CD14-positive monocyte (primary cell): ENCODE measurements at regions not wholly inside any gene's neighbourhood (a gene's known extent, or its start where the extent isn't known, plus 50 kb on each side); places are given as distances from the start of the nearest gene placed in this dataset.

Source experiments
- DNase-seq, 3 donors: peaks; one replicate each; pipeline ENCODE4 v3.0.0-alpha.2; 2011 to 2022
- H2AFZ ChIP-seq: 2 replicates; pipeline ENCODE4 v1.6.0; 2012; ENCODE audit warnings: mild to moderate bottlenecking, low read depth, low read length, inconsistent platforms; ENCODE audit not compliant: insufficient read depth, poor library complexity, severe bottlenecking
- H3K27ac ChIP-seq, 2 donors: 1 replicate in 1 of 2; 2 replicates in 1 of 2; pipeline ENCODE4 v1.5.1; 2012 to 2013; ENCODE audit warnings: low read length in 2 of 2, control low read depth in 1 of 2, inconsistent platforms in 1 of 2, low read depth in 1 of 2, mild to moderate bottlenecking in 1 of 2
- H3K27me3 ChIP-seq, 2 donors: one replicate each; pipeline versions ENCODE4 v1.6.0 to v1.6.1; 2011 to 2013; ENCODE audit warnings: low read length in 2 of 2; ENCODE audit not compliant: control insufficient read depth in 2 of 2, insufficient read depth in 2 of 2
- H3K36me3 ChIP-seq, 2 donors: replicated peaks in 1 of 2; 1 replicate in 1 of 2; 2 replicates in 1 of 2; pipeline versions ENCODE4 v1.5.1 to v1.6.1; 2012 to 2013; ENCODE audit warnings: low read length in 2 of 2, control low read depth in 1 of 2, inconsistent platforms in 1 of 2, mild to moderate bottlenecking in 1 of 2; ENCODE audit not compliant: insufficient read depth in 2 of 2, control insufficient read depth in 1 of 2
- H3K4me1 ChIP-seq, 2 donors: 1 replicate in 1 of 2; 2 replicates in 1 of 2; pipeline versions ENCODE4 v1.5.1 to v1.6.1; 2012 to 2013; ENCODE audit warnings: low read length in 2 of 2, control low read depth in 1 of 2, inconsistent platforms in 1 of 2, mild to moderate bottlenecking in 1 of 2, moderate library complexity in 1 of 2; ENCODE audit not compliant: insufficient read depth in 2 of 2, control insufficient read depth in 1 of 2
- H3K4me2 ChIP-seq: replicated peaks from 2 replicates; pipeline ENCODE3; 2012; ENCODE audit warnings: low read length, moderate library complexity, mild to moderate bottlenecking; ENCODE audit not compliant: poor library complexity, severe bottlenecking; ENCODE audit errors: extremely low read depth
- H3K4me3 ChIP-seq, 3 experiments: fragments of 200-600 bp in 1 of 3; sonication (generic) in 1 of 3; replicated peaks in 1 of 3; 1 replicate in 2 of 3; 2 replicates in 1 of 3; pipeline ENCODE4 v1.5.1; 2011 to 2013; ENCODE audit warnings: low read length in 3 of 3, mild to moderate bottlenecking in 3 of 3, control low read depth in 2 of 3, low read depth in 2 of 3, inconsistent platforms in 1 of 3, moderate library complexity in 1 of 3
- H3K79me2 ChIP-seq: 2 replicates; pipeline ENCODE4 v1.6.0; 2012; ENCODE audit warnings: mild to moderate bottlenecking, control low read depth, inconsistent platforms, low read length, moderate library complexity; ENCODE audit not compliant: insufficient read depth
- H3K9ac ChIP-seq: 2 replicates; pipeline ENCODE4 v1.6.0; 2017; ENCODE audit warnings: low read length, mild to moderate bottlenecking; ENCODE audit not compliant: insufficient read depth, poor library complexity, severe bottlenecking
- H3K9me3 ChIP-seq, 2 donors: replicated peaks in 1 of 2; 1 replicate in 1 of 2; 2 replicates in 1 of 2; pipeline versions ENCODE4 v1.5.1 to v1.6.1; 2012 to 2013; ENCODE audit warnings: low read length in 2 of 2, control low read depth in 1 of 2; ENCODE audit not compliant: control insufficient read depth in 1 of 2, insufficient read depth in 1 of 2
- H4K20me1 ChIP-seq: 2 replicates; pipeline ENCODE4 v1.6.0; 2012; ENCODE audit warnings: mild to moderate bottlenecking, low read length, control low read depth, moderate library complexity; ENCODE audit not compliant: insufficient read depth
- H3K27ac Mint-ChIP-seq, 7 donors: one replicate each; pipeline ENCODE4 v1.8.0; 2020; ENCODE audit warnings: mild to moderate bottlenecking in 7 of 7, mixed read lengths in 7 of 7, moderate library complexity in 6 of 7, inconsistent platforms in 2 of 7
- H3K27me3 Mint-ChIP-seq, 3 donors: one replicate each; pipeline ENCODE4 v1.8.0; 2021 to 2022; ENCODE audit warnings: low read depth in 3 of 3, mild to moderate bottlenecking in 3 of 3, mixed read lengths in 3 of 3, moderate library complexity in 3 of 3, inconsistent platforms in 1 of 3
- H3K36me3 Mint-ChIP-seq, 2 donors: one replicate each; pipeline ENCODE4 v1.8.0; 2020; ENCODE audit warnings: mixed read lengths in 2 of 2, inconsistent platforms in 1 of 2, mild to moderate bottlenecking in 1 of 2
- H3K4me1 Mint-ChIP-seq: one replicate; pipeline ENCODE4 v1.8.0; 2020; ENCODE audit warnings: mild to moderate bottlenecking, mixed read lengths
- H3K4me3 Mint-ChIP-seq, 2 donors: one replicate each; pipeline ENCODE4 v1.8.0; 2020; ENCODE audit warnings: mild to moderate bottlenecking in 2 of 2, mixed read lengths in 2 of 2, moderate library complexity in 1 of 2
- H3K9me3 Mint-ChIP-seq, 7 donors: one replicate each; pipeline ENCODE4 v1.8.0; 2020 to 2022; ENCODE audit warnings: mixed read lengths in 7 of 7, mild to moderate bottlenecking in 6 of 7, moderate library complexity in 6 of 7, inconsistent platforms in 2 of 7
- WGBS: methylation state at CpG from one replicate; pipeline ENCODE4 v1.1.5; 2013; ENCODE audit warnings: missing lambda C conversion rate; ENCODE audit not compliant: insufficient coverage; 5-methylcytosine and 5-hydroxymethylcytosine counted together
- intact Hi-C, 2 donors: fragments of 100-400 bp; cut with micrococcal nuclease; formaldehyde crosslinking; loops; one replicate each; pipeline versions ENCODE4 v1.15.0 to v1.15.1; 2023
- TF ChIP-seq, protein P1 (sequence below): fragments of 200-600 bp; IDR thresholded peaks from one replicate; pipeline ENCODE4 v1.8.0; 2022; ENCODE audit warnings: antibody characterized with exemption, mild to moderate bottlenecking

DNA sequence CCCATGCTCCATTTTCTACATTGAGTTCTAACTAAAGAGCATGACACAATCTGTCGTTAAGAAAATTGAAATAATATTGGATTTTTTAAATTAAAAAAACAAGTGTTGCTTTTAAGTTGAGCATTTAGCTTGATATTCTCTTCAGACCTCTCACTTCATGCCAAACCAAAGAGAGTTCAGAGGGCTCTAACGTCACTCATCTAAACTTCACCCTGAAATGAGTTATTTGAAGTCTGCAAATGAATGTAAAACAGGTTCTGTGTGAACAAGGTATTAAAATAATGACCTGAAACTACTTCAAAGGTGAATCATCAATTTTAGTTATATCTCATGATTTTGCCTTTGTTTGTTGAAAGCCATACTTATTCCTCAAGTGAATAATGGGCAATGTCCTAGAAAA, 61.8 kb downstream of the MRPL57 start:
- H3K4me3 Mint-ChIP-seq, result no peak overlapping the region
- no peak overlapping the region for H2AFZ ChIP-seq
- no peak overlapping the region for H3K9ac ChIP-seq
- H3K27ac Mint-ChIP-seq, result no peak overlapping the region
- no CpG with 5 or more reads among the region's 2 CpGs for WGBS
- TF ChIP-seq, protein P1, sequence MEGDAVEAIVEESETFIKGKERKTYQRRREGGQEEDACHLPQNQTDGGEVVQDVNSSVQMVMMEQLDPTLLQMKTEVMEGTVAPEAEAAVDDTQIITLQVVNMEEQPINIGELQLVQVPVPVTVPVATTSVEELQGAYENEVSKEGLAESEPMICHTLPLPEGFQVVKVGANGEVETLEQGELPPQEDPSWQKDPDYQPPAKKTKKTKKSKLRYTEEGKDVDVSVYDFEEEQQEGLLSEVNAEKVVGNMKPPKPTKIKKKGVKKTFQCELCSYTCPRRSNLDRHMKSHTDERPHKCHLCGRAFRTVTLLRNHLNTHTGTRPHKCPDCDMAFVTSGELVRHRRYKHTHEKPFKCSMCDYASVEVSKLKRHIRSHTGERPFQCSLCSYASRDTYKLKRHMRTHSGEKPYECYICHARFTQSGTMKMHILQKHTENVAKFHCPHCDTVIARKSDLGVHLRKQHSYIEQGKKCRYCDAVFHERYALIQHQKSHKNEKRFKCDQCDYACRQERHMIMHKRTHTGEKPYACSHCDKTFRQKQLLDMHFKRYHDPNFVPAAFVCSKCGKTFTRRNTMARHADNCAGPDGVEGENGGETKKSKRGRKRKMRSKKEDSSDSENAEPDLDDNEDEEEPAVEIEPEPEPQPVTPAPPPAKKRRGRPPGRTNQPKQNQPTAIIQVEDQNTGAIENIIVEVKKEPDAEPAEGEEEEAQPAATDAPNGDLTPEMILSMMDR, result no peak
- H3K36me3 Mint-ChIP-seq, result no peaks in the 10 kb centered on the region
- H3K36me3 ChIP-seq, result no peaks in the 10 kb centered on the region
- H3K27ac ChIP-seq, result no peak overlapping the region
- peaks cover 12% of the 10 kb centered on the region for H3K4me1 Mint-ChIP-seq
- no peaks in the 10 kb centered on the region for H3K27me3 Mint-ChIP-seq
- H3K4me1 ChIP-seq, result peaks cover 0 to 3% of the 10 kb centered on the region in 2 donors
- no peak overlapping the region for H3K4me3 ChIP-seq
- DNase-seq, result no peak
- H3K9me3 Mint-ChIP-seq, result peaks cover 0 to 4% (median 2%) of the 10 kb centered on the region in 7 donors
- H3K4me2 ChIP-seq, result no peak overlapping the region
- H3K9me3 ChIP-seq, result no peaks in the 10 kb centered on the region
- intact Hi-C loops, result no loop called here
- H3K27me3 ChIP-seq, result no peaks in the 10 kb centered on the region
- no peaks in the 10 kb centered on the region for H4K20me1 ChIP-seq
- H3K79me2 ChIP-seq, result no peaks in the 10 kb centered on the region

DNA sequence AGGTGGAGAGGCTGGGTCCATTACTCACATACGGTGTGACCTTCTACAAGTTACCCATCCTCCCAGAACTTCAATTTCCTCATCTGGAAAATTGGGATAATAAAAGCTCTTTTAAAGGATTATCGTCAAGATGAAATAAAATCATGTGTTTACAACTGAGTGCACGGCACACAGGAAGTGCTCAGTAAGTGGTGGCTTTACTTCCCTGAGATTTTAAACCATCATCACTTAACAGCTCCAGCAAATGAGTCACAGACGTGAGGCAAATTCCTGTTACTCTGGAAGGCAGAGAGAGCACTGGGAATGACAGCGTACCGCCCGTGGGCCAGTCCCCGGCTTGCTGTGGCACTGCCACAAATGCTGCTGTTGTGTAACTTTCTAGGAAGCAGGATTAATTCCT, 64.1 kb downstream of the MRPL57 start:
- Histone ChIP-seq H2AFZ (peak overlapping the region; percentile 4), H3K27ac (no peak overlapping the region), H3K9me3 (no peaks in the 10 kb centered on the region), H3K36me3 (no peaks in the 10 kb centered on the region), H3K9ac (no peak overlapping the region), H3K4me3 (no peak overlapping the region), H3K4me1 (peaks cover 0 to 3% of the 10 kb centered on the region in 2 donors), H3K27me3 (no peaks in the 10 kb centered on the region), H3K4me2 (no peak overlapping the region), H3K79me2 (no peaks in the 10 kb centered on the region), H4K20me1 (no peaks in the 10 kb centered on the region)
- TF ChIP-seq, protein P1, result no peak
- Mint-ChIP-seq H3K27me3 (no peaks in the 10 kb centered on the region), H3K4me3 (no peak overlapping the region), H3K4me1 (peaks cover 17% of the 10 kb centered on the region), H3K36me3 (no peaks in the 10 kb centered on the region), H3K9me3 (peaks cover 0 to 6% (median 2%) of the 10 kb centered on the region in 7 donors), H3K27ac (no peak overlapping the region)
- DNase-seq, result peak in 1 of 3 donors; percentile 27
- no CpG with 5 or more reads among the region's 8 CpGs for WGBS
- intact Hi-C loops, result no loop called here
